ENCODE measurements at regions not wholly inside any gene's neighbourhood (a gene's known extent, or its start where the extent isn't known, plus 50 kb on each side); places are given as distances from the start of the nearest gene placed in this dataset.

DNA sequence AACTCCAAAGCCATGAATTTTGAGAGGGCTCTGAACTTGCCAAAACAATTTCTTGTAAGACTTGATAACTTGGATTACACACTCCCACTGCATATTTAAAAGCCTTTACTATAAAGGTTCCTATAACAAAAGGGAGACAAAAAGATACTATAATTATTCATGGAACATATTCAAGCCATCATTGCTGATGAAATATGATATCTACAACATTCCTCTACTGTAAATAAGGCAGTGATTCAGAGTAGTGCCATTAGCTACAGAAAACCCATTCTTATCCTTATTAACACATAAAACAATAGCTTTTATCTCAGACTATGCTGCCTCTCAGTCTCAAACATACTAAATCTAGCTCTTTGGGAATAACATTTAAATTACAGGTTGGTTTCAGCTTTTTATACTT is 675.5 kb upstream of the CXADR start:
- DNase-seq (no peak), ATAC-seq (ENCODE audit: insufficient read depth, low FRiP score) (no peak)
- Histone ChIP-seq H3K4me1 (ENCODE audit: control insufficient read depth in 5 of 5, insufficient read depth in 5 of 5, low read length in 5 of 5) (peaks cover 0 to 23% (median 8%) of the 10 kb centered on the region in 5 donors), H3K27ac (ENCODE audit: low read depth in 1 of 2, low read length in 1 of 2) (no peak overlapping the region), H3K9me3 (ENCODE audit: control insufficient read depth in 4 of 4, insufficient read depth in 3 of 4, low read length in 3 of 4) (no peaks in the 10 kb centered on the region), H3K9ac (ENCODE audit: insufficient read depth in 1 of 2, low read length in 2 of 2) (no peak overlapping the region), H3K36me3 (ENCODE audit: control insufficient read depth in 4 of 4, insufficient read depth in 4 of 4, low read length in 4 of 4) (no peaks in the 10 kb centered on the region), H3K4me3 (no peak overlapping the region), H3K27me3 (ENCODE audit: control insufficient read depth in 3 of 3, insufficient read depth in 3 of 3, low read length in 2 of 3) (no peaks in the 10 kb centered on the region)
- TF ChIP-seq, protein P1, sequence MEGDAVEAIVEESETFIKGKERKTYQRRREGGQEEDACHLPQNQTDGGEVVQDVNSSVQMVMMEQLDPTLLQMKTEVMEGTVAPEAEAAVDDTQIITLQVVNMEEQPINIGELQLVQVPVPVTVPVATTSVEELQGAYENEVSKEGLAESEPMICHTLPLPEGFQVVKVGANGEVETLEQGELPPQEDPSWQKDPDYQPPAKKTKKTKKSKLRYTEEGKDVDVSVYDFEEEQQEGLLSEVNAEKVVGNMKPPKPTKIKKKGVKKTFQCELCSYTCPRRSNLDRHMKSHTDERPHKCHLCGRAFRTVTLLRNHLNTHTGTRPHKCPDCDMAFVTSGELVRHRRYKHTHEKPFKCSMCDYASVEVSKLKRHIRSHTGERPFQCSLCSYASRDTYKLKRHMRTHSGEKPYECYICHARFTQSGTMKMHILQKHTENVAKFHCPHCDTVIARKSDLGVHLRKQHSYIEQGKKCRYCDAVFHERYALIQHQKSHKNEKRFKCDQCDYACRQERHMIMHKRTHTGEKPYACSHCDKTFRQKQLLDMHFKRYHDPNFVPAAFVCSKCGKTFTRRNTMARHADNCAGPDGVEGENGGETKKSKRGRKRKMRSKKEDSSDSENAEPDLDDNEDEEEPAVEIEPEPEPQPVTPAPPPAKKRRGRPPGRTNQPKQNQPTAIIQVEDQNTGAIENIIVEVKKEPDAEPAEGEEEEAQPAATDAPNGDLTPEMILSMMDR (IDR thresholded peaks at IDR 0.05; ENCODE audit: control extremely low read depth, extremely low read depth), result no peak

DNA sequence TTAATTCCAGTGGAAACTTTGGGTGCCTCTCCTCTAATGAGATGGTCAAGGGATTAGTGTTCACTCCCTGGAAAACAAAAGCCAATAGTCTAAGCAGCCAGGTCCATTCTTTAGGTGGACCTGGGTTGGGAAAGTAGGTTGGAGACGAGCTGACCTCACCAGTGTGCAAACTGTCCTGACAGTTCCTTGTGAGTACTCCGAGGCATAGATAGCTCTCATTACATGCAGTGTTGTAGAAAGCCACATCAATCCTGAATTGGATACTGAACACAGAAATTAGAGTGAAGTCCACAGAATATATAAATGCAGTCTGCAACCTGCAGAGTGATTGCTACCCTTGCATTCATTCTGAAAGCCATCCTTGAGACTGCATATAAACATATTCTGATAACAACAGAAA is 675.1 kb upstream of the CXADR start:
- WGBS, 2 donors, result 73 to 82% methylated on average over 2 of the region's 2 CpGs
- ATAC-seq (ENCODE audit: insufficient read depth, low FRiP score), result no peak
- Histone ChIP-seq H3K4me1 (ENCODE audit: control insufficient read depth in 5 of 5, insufficient read depth in 5 of 5, low read length in 5 of 5) (peaks cover 0 to 23% (median 8%) of the 10 kb centered on the region in 5 donors), H3K36me3 (ENCODE audit: control insufficient read depth in 4 of 4, insufficient read depth in 4 of 4, low read length in 4 of 4) (no peaks in the 10 kb centered on the region), H3K9ac (ENCODE audit: insufficient read depth in 1 of 2, low read length in 2 of 2) (no peak overlapping the region), H3K27me3 (ENCODE audit: control insufficient read depth in 3 of 3, insufficient read depth in 3 of 3, low read length in 2 of 3) (no peaks in the 10 kb centered on the region), H3K4me3 (no peak overlapping the region), H3K27ac (ENCODE audit: low read depth in 1 of 2, low read length in 1 of 2) (no peak overlapping the region), H3K9me3 (ENCODE audit: control insufficient read depth in 4 of 4, insufficient read depth in 3 of 4, low read length in 3 of 4) (no peaks in the 10 kb centered on the region)
- DNase-seq, result no peak
- TF ChIP-seq, protein P1 (IDR thresholded peaks at IDR 0.05; ENCODE audit: control extremely low read depth, extremely low read depth), result no peak

DNA sequence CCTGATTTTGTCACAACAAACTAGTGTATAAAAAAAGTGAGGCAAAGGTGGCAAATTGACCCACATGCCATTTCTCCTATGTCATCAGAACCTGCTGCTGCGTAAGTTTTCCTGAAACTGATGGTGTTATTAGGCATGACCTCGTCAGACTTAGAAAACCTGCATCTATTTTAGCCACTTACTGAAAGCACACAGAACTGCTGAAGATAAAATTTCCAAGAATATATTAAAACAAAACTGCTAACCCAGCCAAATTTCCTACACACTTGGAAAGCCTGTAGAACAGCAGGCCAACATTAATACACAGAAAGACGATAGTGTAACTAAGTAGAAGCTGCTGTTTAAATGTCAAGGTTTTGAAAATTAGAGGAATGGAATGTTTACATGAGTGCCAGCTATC is 674.5 kb upstream of the CXADR start:
- TF ChIP-seq, protein P1 (IDR thresholded peaks at IDR 0.05; ENCODE audit: control extremely low read depth, extremely low read depth), result no peak
- no peak overlapping the region for H3K27ac ChIP-seq (ENCODE audit: low read depth in 1 of 2, low read length in 1 of 2)
- peaks cover 0 to 23% (median 8%) of the 10 kb centered on the region in 5 donors for H3K4me1 ChIP-seq (ENCODE audit: control insufficient read depth in 5 of 5, insufficient read depth in 5 of 5, low read length in 5 of 5)
- no peaks in the 10 kb centered on the region for H3K36me3 ChIP-seq (ENCODE audit: control insufficient read depth in 4 of 4, insufficient read depth in 4 of 4, low read length in 4 of 4)
- no peaks in the 10 kb centered on the region for H3K9me3 ChIP-seq (ENCODE audit: control insufficient read depth in 4 of 4, insufficient read depth in 3 of 4, low read length in 3 of 4)
- ATAC-seq (ENCODE audit: insufficient read depth, low FRiP score) (no peak), DNase-seq (peak in 2 of 3 donors; percentile 79 to 88)
- H3K9ac ChIP-seq (ENCODE audit: insufficient read depth in 1 of 2, low read length in 2 of 2), result no peak overlapping the region
- 61 to 74% methylated on average over 3 of the region's 3 CpGs for WGBS, 2 donors
- H3K4me3 ChIP-seq, result no peak overlapping the region
- no peaks in the 10 kb centered on the region for H3K27me3 ChIP-seq (ENCODE audit: control insufficient read depth in 3 of 3, insufficient read depth in 3 of 3, low read length in 2 of 3)

DNA sequence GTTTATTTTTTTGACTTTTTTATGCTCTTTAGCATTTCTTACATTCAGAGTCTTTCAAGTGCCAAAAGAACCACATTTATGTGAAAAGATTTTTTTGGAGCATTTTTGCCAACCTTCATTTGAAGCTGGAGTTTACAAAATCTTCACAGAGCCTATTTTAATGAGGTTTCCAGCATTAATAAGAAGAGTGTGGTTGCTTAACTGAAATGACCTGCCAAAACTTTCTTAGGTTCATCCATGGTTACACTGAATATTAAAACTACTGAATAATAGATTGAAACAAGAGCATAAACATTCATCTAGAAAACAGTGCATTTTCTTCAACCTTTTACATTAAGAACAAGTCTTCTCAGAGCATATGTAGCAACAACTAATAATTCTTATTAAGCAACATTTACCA is 672.3 kb upstream of the CXADR start:
- H3K9me3 ChIP-seq (ENCODE audit: control insufficient read depth in 4 of 4, insufficient read depth in 3 of 4, low read length in 3 of 4), result no peaks in the 10 kb centered on the region
- H3K36me3 ChIP-seq (ENCODE audit: control insufficient read depth in 4 of 4, insufficient read depth in 4 of 4, low read length in 4 of 4), result no peaks in the 10 kb centered on the region
- ATAC-seq (ENCODE audit: insufficient read depth, low FRiP score), result no peak
- H3K27me3 ChIP-seq (ENCODE audit: control insufficient read depth in 3 of 3, insufficient read depth in 3 of 3, low read length in 2 of 3), result no peaks in the 10 kb centered on the region
- H3K9ac ChIP-seq (ENCODE audit: insufficient read depth in 1 of 2, low read length in 2 of 2), result no peak overlapping the region
- no peak for DNase-seq
- H3K4me3 ChIP-seq, result no peak overlapping the region
- peaks cover 0 to 23% (median 8%) of the 10 kb centered on the region in 5 donors for H3K4me1 ChIP-seq (ENCODE audit: control insufficient read depth in 5 of 5, insufficient read depth in 5 of 5, low read length in 5 of 5)
- no peak overlapping the region for H3K27ac ChIP-seq (ENCODE audit: low read depth in 1 of 2, low read length in 1 of 2)
- TF ChIP-seq, protein P1 (IDR thresholded peaks at IDR 0.05; ENCODE audit: control extremely low read depth, extremely low read depth), result no peak

Data from lung (tissue), 11 donors.